ENCODE measurements at regions not wholly inside any gene's neighbourhood (a gene's known extent, or its start where the extent isn't known, plus 50 kb on each side); places are given as distances from the start of the nearest gene placed in this dataset.

DNA sequence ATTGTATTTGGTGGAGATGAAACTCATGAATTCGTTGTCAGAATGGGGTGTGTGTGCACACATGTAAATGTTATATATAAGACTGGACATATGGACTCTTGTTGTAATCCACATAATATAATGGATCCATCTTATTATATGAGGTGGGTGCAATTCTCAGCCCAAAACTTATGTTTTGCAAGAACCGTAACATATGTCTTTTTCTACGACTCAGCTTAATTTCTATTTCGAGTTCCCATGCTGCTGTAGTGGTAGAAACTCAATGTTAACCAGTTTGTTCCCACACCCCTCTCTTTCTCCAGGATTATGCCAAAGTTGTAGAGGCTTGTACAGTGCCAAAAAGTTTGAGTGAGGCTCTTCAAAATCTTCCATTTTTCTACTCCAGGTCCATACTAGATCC is 112.5 kb upstream of the SPOPL start:
- H3K36me3 ChIP-seq (ENCODE audit: control insufficient read depth in 1 of 2, insufficient read depth in 2 of 2, low read depth in 1 of 2, low read length in 2 of 2): no peaks in the 10 kb centered on the region
- no peak overlapping the region for H4K91ac ChIP-seq (ENCODE audit: low read length)
- no peaks in the 10 kb centered on the region for H3K79me1 ChIP-seq (replicated peaks; ENCODE audit: low read length, poor library complexity, severe bottlenecking)
- no peak overlapping the region for H2BK15ac ChIP-seq (ENCODE audit: low read depth, poor library complexity, severe bottlenecking)
- no peak overlapping the region for H3K9ac ChIP-seq (ENCODE audit: low read length)
- no peak overlapping the region for H4K8ac ChIP-seq (ENCODE audit: low read length)
- H3K4me2 ChIP-seq (ENCODE audit: low read length, poor library complexity, severe bottlenecking): no peak overlapping the region
- WGBS: 96% methylated on average over 3 of the region's 4 CpGs
- no peak overlapping the region for H3K18ac ChIP-seq (ENCODE audit: low read depth in 1 of 2, low read length in 2 of 2)
- no peaks in the 10 kb centered on the region for H3K4me1 ChIP-seq (ENCODE audit: control insufficient read depth, insufficient read depth, low read depth, low read length)
- H3K27me3 ChIP-seq (ENCODE audit: control insufficient read depth in 1 of 2, insufficient read depth in 1 of 2, low read length in 2 of 2): no peaks in the 10 kb centered on the region
- no peak overlapping the region for H3K23ac ChIP-seq (ENCODE audit: low read length in 2 of 2)
- no peaks in the 10 kb centered on the region for H3K9me3 ChIP-seq (ENCODE audit: control insufficient read depth, low read length)
- no peak overlapping the region for H3K4ac ChIP-seq (ENCODE audit: low read depth in 1 of 2, low read length in 2 of 2)
- H2BK12ac ChIP-seq (ENCODE audit: low read length in 2 of 2): no peak overlapping the region
- H2AK5ac ChIP-seq (ENCODE audit: low read length, severe bottlenecking): no peak overlapping the region
- DNase-seq: no peak
- H2BK5ac ChIP-seq (ENCODE audit: low read depth, low read length, poor library complexity, severe bottlenecking): no peak overlapping the region
- no peak overlapping the region for H3K4me3 ChIP-seq (ENCODE audit: insufficient read depth in 1 of 2, low read depth in 1 of 2, low read length in 2 of 2)
- H2AFZ ChIP-seq (ENCODE audit: low read depth, low read length): no peak overlapping the region
- no peak overlapping the region for H3K27ac ChIP-seq (ENCODE audit: low read length, poor library complexity, severe bottlenecking)
- no peak overlapping the region for H2BK120ac ChIP-seq (ENCODE audit: low read depth, low read length)
- no peak overlapping the region for H3K14ac ChIP-seq (ENCODE audit: low read length in 2 of 2)

DNA sequence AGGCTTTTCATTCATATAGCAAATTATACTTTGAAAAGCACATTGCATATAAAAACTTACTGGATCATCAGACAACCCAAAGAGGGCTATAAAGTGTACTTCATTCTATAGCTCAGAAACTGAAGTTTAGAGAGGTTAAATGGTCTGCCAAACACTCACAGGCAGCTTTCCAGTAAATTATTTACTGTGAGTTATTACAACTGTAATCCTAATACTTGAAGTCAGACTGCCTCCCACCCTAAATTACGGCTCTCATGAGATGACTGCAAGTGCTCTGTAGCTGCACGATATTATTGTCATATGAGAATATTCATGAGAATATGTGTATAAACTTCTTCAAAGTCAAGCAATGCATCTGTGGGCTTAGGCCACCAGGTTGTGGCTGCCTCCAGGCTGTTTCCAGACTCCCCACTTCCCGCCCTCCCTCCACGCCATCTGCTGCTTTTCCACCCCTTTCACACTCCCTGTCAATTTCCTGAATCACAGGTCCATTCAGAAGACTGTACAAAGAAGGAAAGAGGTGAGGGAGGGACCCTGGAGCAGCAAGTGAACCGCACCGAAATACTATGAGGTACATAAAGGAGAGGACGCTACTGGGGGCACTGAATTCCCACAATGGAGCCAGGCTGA is 111.1 kb upstream of the SPOPL start:
- no peak overlapping the region for H3K4me2 ChIP-seq (ENCODE audit: low read length, poor library complexity, severe bottlenecking)
- no peak overlapping the region for H3K27ac ChIP-seq (ENCODE audit: low read length, poor library complexity, severe bottlenecking)

DNA sequence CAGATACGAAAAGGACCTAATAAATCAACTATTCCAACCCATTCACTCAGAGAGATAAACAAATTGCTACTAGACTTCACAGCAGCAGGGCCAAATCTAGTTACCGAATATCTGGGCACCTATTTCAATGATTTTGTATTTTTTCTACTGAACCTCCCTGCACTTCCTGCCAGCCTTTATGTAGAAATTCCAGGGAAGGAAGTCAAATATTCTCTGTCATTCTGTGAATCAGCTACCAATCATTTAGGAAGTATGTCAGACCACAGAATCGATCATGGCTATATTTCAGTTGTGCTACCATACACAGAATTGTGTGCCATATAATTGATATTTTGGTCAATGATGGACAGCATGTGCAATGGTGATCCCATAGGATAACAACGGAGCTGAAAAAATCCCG is 109.6 kb upstream of the SPOPL start:
- no peak overlapping the region for H2BK12ac ChIP-seq (ENCODE audit: low read length in 2 of 2)
- no peak overlapping the region for H3K4ac ChIP-seq (ENCODE audit: low read depth in 1 of 2, low read length in 2 of 2)
- no peak overlapping the region for H2BK15ac ChIP-seq (ENCODE audit: low read depth, poor library complexity, severe bottlenecking)
- no peak overlapping the region for H2AK5ac ChIP-seq (ENCODE audit: low read length, severe bottlenecking)
- no peak overlapping the region for H3K14ac ChIP-seq (ENCODE audit: low read length in 2 of 2)
- no peaks in the 10 kb centered on the region for H3K79me1 ChIP-seq (replicated peaks; ENCODE audit: low read length, poor library complexity, severe bottlenecking)
- no peaks in the 10 kb centered on the region for H3K27me3 ChIP-seq (ENCODE audit: control insufficient read depth in 1 of 2, insufficient read depth in 1 of 2, low read length in 2 of 2)
- no peaks in the 10 kb centered on the region for H3K9me3 ChIP-seq (ENCODE audit: control insufficient read depth, low read length)
- H3K23ac ChIP-seq (ENCODE audit: low read length in 2 of 2): no peak overlapping the region
- WGBS: 96% methylated on average over 5 of the region's 5 CpGs
- no peak overlapping the region for H2BK5ac ChIP-seq (ENCODE audit: low read depth, low read length, poor library complexity, severe bottlenecking)
- no peak overlapping the region for H3K4me2 ChIP-seq (ENCODE audit: low read length, poor library complexity, severe bottlenecking)
- no peak overlapping the region for H4K91ac ChIP-seq (ENCODE audit: low read length)
- H2BK120ac ChIP-seq (ENCODE audit: low read depth, low read length): no peak overlapping the region
- no peak overlapping the region for H3K18ac ChIP-seq (ENCODE audit: low read depth in 1 of 2, low read length in 2 of 2)
- no peak overlapping the region for H2AFZ ChIP-seq (ENCODE audit: low read depth, low read length)
- H3K36me3 ChIP-seq (ENCODE audit: control insufficient read depth in 1 of 2, insufficient read depth in 2 of 2, low read depth in 1 of 2, low read length in 2 of 2): no peaks in the 10 kb centered on the region
- no peak overlapping the region for H3K9ac ChIP-seq (ENCODE audit: low read length)
- no peak for DNase-seq
- H3K4me1 ChIP-seq (ENCODE audit: control insufficient read depth, insufficient read depth, low read depth, low read length): no peaks in the 10 kb centered on the region
- no peak overlapping the region for H3K27ac ChIP-seq (ENCODE audit: low read length, poor library complexity, severe bottlenecking)
- H4K8ac ChIP-seq (ENCODE audit: low read length): no peak overlapping the region
- H3K4me3 ChIP-seq (ENCODE audit: insufficient read depth in 1 of 2, low read depth in 1 of 2, low read length in 2 of 2): no peak overlapping the region

More for the DNA sequence above, 111.1 kb upstream of the SPOPL start:
- Histone ChIP-seq H3K23ac (ENCODE audit: low read length in 2 of 2) (no peak overlapping the region), H2BK5ac (ENCODE audit: low read depth, low read length, poor library complexity, severe bottlenecking) (no peak overlapping the region), H2AFZ (ENCODE audit: low read depth, low read length) (no peak overlapping the region), H3K79me1 (replicated peaks; ENCODE audit: low read length, poor library complexity, severe bottlenecking) (no peaks in the 10 kb centered on the region), H3K27me3 (ENCODE audit: control insufficient read depth in 1 of 2, insufficient read depth in 1 of 2, low read length in 2 of 2) (no peaks in the 10 kb centered on the region), H2BK15ac (ENCODE audit: low read depth, poor library complexity, severe bottlenecking) (no peak overlapping the region), H3K14ac (ENCODE audit: low read length in 2 of 2) (no peak overlapping the region), H3K4me3 (ENCODE audit: insufficient read depth in 1 of 2, low read depth in 1 of 2, low read length in 2 of 2) (no peak overlapping the region), H3K4ac (ENCODE audit: low read depth in 1 of 2, low read length in 2 of 2) (no peak overlapping the region), H3K4me1 (ENCODE audit: control insufficient read depth, insufficient read depth, low read depth, low read length) (no peaks in the 10 kb centered on the region), H2BK120ac (ENCODE audit: low read depth, low read length) (no peak overlapping the region), H3K9me3 (ENCODE audit: control insufficient read depth, low read length) (no peaks in the 10 kb centered on the region), H3K9ac (ENCODE audit: low read length) (no peak overlapping the region), H3K36me3 (ENCODE audit: control insufficient read depth in 1 of 2, insufficient read depth in 2 of 2, low read depth in 1 of 2, low read length in 2 of 2) (no peaks in the 10 kb centered on the region), H3K18ac (ENCODE audit: low read depth in 1 of 2, low read length in 2 of 2) (no peak overlapping the region), H4K8ac (ENCODE audit: low read length) (no peak overlapping the region), H4K91ac (ENCODE audit: low read length) (no peak overlapping the region), H2BK12ac (ENCODE audit: low read length in 2 of 2) (no peak overlapping the region), H2AK5ac (ENCODE audit: low read length, severe bottlenecking) (no peak overlapping the region)
- DNase-seq: no peak
- WGBS: 98% methylated on average over 5 of the region's 7 CpGs

DNA sequence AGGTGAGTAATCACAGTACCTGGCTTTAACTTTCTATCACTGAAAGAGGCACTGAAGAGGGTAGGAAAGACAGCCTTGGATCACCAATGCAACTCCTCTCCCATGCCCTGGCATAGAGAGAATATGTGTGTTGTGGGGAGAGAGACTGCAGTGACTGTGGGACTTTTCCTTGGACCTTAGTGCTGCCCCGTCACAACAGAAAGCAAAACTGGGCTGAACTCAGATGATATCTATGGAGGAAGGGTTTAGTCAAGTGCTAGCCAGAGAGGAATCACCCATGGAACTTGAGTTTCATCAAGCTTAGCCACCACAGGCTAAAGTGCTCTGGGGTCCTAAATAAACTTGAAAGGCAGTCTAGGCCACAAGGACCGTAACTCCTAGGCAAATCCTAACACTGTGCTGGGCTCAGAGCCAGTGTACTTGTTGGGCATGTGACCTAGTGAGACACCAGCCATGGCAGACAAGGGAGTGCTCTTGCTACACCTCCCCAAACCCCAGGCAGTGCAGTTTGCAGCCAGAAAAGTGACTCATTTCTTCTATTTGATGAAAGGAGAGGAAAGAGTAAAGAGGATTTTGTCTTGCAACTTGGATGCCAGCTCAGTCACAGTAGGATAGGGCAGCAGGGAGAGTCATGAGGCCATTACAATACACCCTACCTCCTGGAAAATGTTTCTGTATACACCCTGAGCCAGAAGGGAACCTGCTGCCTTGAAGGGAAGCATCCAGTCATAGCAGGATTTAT is 105.8 kb upstream of the SPOPL start:
- peak; percentile 25 for DNase-seq
- no peak overlapping the region for H3K23ac ChIP-seq (ENCODE audit: low read length in 2 of 2)
- WGBS: 96% methylated on average over 2 of the region's 2 CpGs

More for the DNA sequence above, 105.8 kb upstream of the SPOPL start:
- Histone ChIP-seq H3K4me2 (ENCODE audit: low read length, poor library complexity, severe bottlenecking) (no peak overlapping the region), H2BK15ac (ENCODE audit: low read depth, poor library complexity, severe bottlenecking) (no peak overlapping the region), H3K79me1 (replicated peaks; ENCODE audit: low read length, poor library complexity, severe bottlenecking) (no peaks in the 10 kb centered on the region), H3K9ac (ENCODE audit: low read length) (peak overlapping the region; percentile 42), H3K27ac (ENCODE audit: low read length, poor library complexity, severe bottlenecking) (no peak overlapping the region), H3K9me3 (ENCODE audit: control insufficient read depth, low read length) (no peaks in the 10 kb centered on the region), H2BK120ac (ENCODE audit: low read depth, low read length) (no peak overlapping the region), H2AFZ (ENCODE audit: low read depth, low read length) (no peak overlapping the region), H3K27me3 (ENCODE audit: control insufficient read depth in 1 of 2, insufficient read depth in 1 of 2, low read length in 2 of 2) (no peaks in the 10 kb centered on the region), H2BK12ac (ENCODE audit: low read length in 2 of 2) (no peak overlapping the region), H4K8ac (ENCODE audit: low read length) (no peak overlapping the region), H3K4ac (ENCODE audit: low read depth in 1 of 2, low read length in 2 of 2) (no peak overlapping the region), H3K4me1 (ENCODE audit: control insufficient read depth, insufficient read depth, low read depth, low read length) (no peaks in the 10 kb centered on the region), H2AK5ac (ENCODE audit: low read length, severe bottlenecking) (no peak overlapping the region), H3K14ac (ENCODE audit: low read length in 2 of 2) (no peak overlapping the region), H3K4me3 (ENCODE audit: insufficient read depth in 1 of 2, low read depth in 1 of 2, low read length in 2 of 2) (no peak overlapping the region), H3K18ac (ENCODE audit: low read depth in 1 of 2, low read length in 2 of 2) (no peak overlapping the region), H4K91ac (ENCODE audit: low read length) (no peak overlapping the region), H2BK5ac (ENCODE audit: low read depth, low read length, poor library complexity, severe bottlenecking) (no peak overlapping the region), H3K36me3 (ENCODE audit: control insufficient read depth in 1 of 2, insufficient read depth in 2 of 2, low read depth in 1 of 2, low read length in 2 of 2) (no peaks in the 10 kb centered on the region)

All from mesenchymal stem cell (in vitro differentiated cells and primary cell).